HepG2 (cell line): ENCODE measurements at regions not wholly inside any gene's neighbourhood (a gene's known extent, or its start where the extent isn't known, plus 50 kb on each side); places are given as distances from the start of the nearest gene placed in this dataset.

Source experiments
- ATAC-seq: fragments of 200-7000 bp; cut with Tn5 transposase; 3 replicates; pipeline ENCODE4 v1.9.1; 2020; ENCODE audit warnings: mild to moderate bottlenecking, moderate library complexity
- BruUV-seq: library from RNA; stranded (reverse); fragments of 400-500 nt; replicated peaks from 2 replicates; lab custom pipeline; 2021; lab: Mats Ljungman, UMichigan
- CTCF ChIA-PET: fragments of 300-600 bp; formaldehyde crosslinking; extraction: SDS; loops from one replicate; lab custom pipeline; 2021; ENCODE audit warnings: low total read pairs, inconsistent platforms, low intra/inter-chr PET ratio; lab: Yijun Ruan, JAX
- POLR2A ChIA-PET: fragments of 350-600 bp; sonication (Branson Sonifier 250); formaldehyde crosslinking; loops from one replicate; lab custom pipeline; 2020; ENCODE audit warnings: antibody characterized with exemption, inconsistent platforms; lab: Yijun Ruan, JAX
- DNase-seq: peaks from one replicate; pipeline ENCODE4 v3.0.0-alpha.2; 2015; ENCODE audit warnings: low spot score
- FAIRE-seq: peaks from 3 replicates; lab custom pipeline; 2011; peaks lifted over from hg19 to GRCh38; lab: Jason Lieb, UNC
- H2AFZ ChIP-seq: one replicate; pipeline ENCODE4 v1.6.1; 2011; ENCODE audit warnings: low read length, inconsistent platforms
- H3K27ac ChIP-seq: fragments of 300-600 bp; 3 replicates; pipeline ENCODE4 v1.8.0; 2011; ENCODE audit warnings: mixed run types, mild to moderate bottlenecking, mixed read lengths, low read length, inconsistent platforms; ENCODE audit not compliant: insufficient read depth; ENCODE audit errors: extremely low read length
- H3K27me3 ChIP-seq, 2 experiments: fragments of 200-600 bp in 1 of 2; 2 replicates in 1 of 2; 3 replicates in 1 of 2; pipeline versions ENCODE4 v1.6.0 to v1.8.0; 2011; ENCODE audit warnings: low read length in 2 of 2, mild to moderate bottlenecking in 2 of 2, moderate library complexity in 2 of 2, inconsistent platforms in 1 of 2; ENCODE audit not compliant: insufficient read depth in 2 of 2, control insufficient read depth in 1 of 2
- H3K36me3 ChIP-seq, 2 experiments: fragments of 200-600 bp in 1 of 2; replicated peaks in 1 of 2; 2 replicates in 1 of 2; 3 replicates in 1 of 2; pipeline versions ENCODE4 v1.5.1 to v1.8.0; 2011; ENCODE audit warnings: low read length in 2 of 2, inconsistent platforms in 1 of 2; ENCODE audit not compliant: insufficient read depth in 2 of 2, control insufficient read depth in 1 of 2
- H3K4me1 ChIP-seq: 2 replicates; pipeline ENCODE4 v1.5.1; 2012; ENCODE audit warnings: low read length, inconsistent platforms; ENCODE audit not compliant: insufficient read depth
- H3K4me2 ChIP-seq: 2 replicates; pipeline ENCODE4 v1.6.0; 2011; ENCODE audit warnings: low read depth, low read length, inconsistent platforms
- H3K4me3 ChIP-seq, 3 experiments: fragments of 200-600 bp in 1 of 3; sonication (generic), shearing (Covaris generic) in 1 of 3; replicated peaks in 1 of 3; 2 replicates each; pipeline ENCODE4 v1.5.1; 2011 to 2016; ENCODE audit warnings: low read length in 3 of 3, inconsistent platforms in 2 of 3, low read depth in 2 of 3, mild to moderate bottlenecking in 2 of 3, control low read depth in 1 of 3, mixed read lengths in 1 of 3; ENCODE audit not compliant: insufficient read depth in 1 of 3
- H3K79me2 ChIP-seq: one replicate; pipeline ENCODE4 v1.6.1; 2011; ENCODE audit warnings: low read length, inconsistent platforms; ENCODE audit not compliant: insufficient read depth
- H3K9ac ChIP-seq: 2 replicates; pipeline ENCODE4 v1.6.0; 2011; ENCODE audit warnings: mild to moderate bottlenecking, low read depth, low read length, inconsistent platforms; ENCODE audit not compliant: insufficient read depth
- H3K9me3 ChIP-seq: 2 replicates; pipeline ENCODE4 v1.5.1; 2012; ENCODE audit warnings: mild to moderate bottlenecking, low read length
- H4K20me1 ChIP-seq: 2 replicates; pipeline ENCODE4 v1.6.0; 2011; ENCODE audit warnings: inconsistent platforms, mild to moderate bottlenecking, low read length, moderate library complexity; ENCODE audit not compliant: insufficient read depth
- CCAR2 ChIP-seq: fragments of 200-400 bp; formaldehyde crosslinking; optimal IDR thresholded peaks from 2 replicates; pipeline ENCODE3; 2018; ENCODE audit warnings: low read depth, mild to moderate bottlenecking, low read length, moderate library complexity
- HOXA5 ChIP-seq: sonication (generic); formaldehyde crosslinking; IDR thresholded peaks from 2 replicates; pipeline ENCODE4 v1.4.0; 2020; ENCODE audit warnings: missing genetic modification reagents
- HOXA7 ChIP-seq: sonication (generic); formaldehyde crosslinking; IDR thresholded peaks from 2 replicates; pipeline ENCODE4 v1.8.1; 2022; ENCODE audit warnings: mild to moderate bottlenecking, missing genetic modification reagents, moderate library complexity
- IRF2 ChIP-seq: IDR thresholded peaks from 2 replicates; pipeline ENCODE4 v1.6.1; 2018; ENCODE audit warnings: missing genetic modification reagents, missing compliant biosample characterization
- MEF2D ChIP-seq: sonication (generic); formaldehyde crosslinking; IDR thresholded peaks from 2 replicates; pipeline ENCODE4 v1.5.1; 2020; ENCODE audit warnings: mild to moderate bottlenecking, missing genetic modification reagents
- NFYC ChIP-seq: IDR thresholded peaks from 2 replicates; pipeline ENCODE4 v1.6.1; 2016; ENCODE audit warnings: missing genetic modification reagents, missing compliant biosample characterization
- PITX1 ChIP-seq: sonication (generic); formaldehyde crosslinking; IDR thresholded peaks from 2 replicates; pipeline ENCODE4 v1.5.1; 2020; ENCODE audit warnings: mild to moderate bottlenecking, missing genetic modification reagents
- SETDB1 ChIP-seq: sonication (generic); formaldehyde crosslinking; IDR thresholded peaks from 2 replicates; pipeline ENCODE4 v1.5.1; 2020; ENCODE audit warnings: missing genetic modification reagents, mild to moderate bottlenecking, borderline replicate concordance
- SNAI1 ChIP-seq: sonication (generic); formaldehyde crosslinking; IDR thresholded peaks from 2 replicates; pipeline ENCODE4 v1.5.0; 2020; ENCODE audit warnings: mild to moderate bottlenecking, missing genetic modification reagents, borderline replicate concordance
- TP53 ChIP-seq: sonication (generic); formaldehyde crosslinking; conservative IDR thresholded peaks from 2 replicates; pipeline ENCODE4 v1.4.0; 2020; ENCODE audit warnings: missing genetic modification reagents
- YY1 ChIP-seq: IDR thresholded peaks from 2 replicates; pipeline ENCODE4 v1.6.1; 2011; ENCODE audit warnings: low read length, low read depth, moderate library complexity, mild to moderate bottlenecking; ENCODE audit not compliant: insufficient read depth, insufficient replicate concordance
- ZC3H4 ChIP-seq: sonication (generic); formaldehyde crosslinking; IDR thresholded peaks from 2 replicates; pipeline ENCODE4 v1.4.0; 2020; ENCODE audit warnings: missing genetic modification reagents, borderline replicate concordance
- ZMYM2 ChIP-seq: sonication (generic); formaldehyde crosslinking; IDR thresholded peaks from 2 replicates; pipeline ENCODE4 v1.8.0; 2022; ENCODE audit warnings: mild to moderate bottlenecking, missing genetic modification reagents
- ZNF749 ChIP-seq: sonication (generic); formaldehyde crosslinking; IDR thresholded peaks from 2 replicates; pipeline ENCODE4 v1.8.0; 2022; ENCODE audit warnings: mild to moderate bottlenecking, missing genetic modification reagents, moderate library complexity, borderline replicate concordance
- ZNF878 ChIP-seq: sonication (generic); formaldehyde crosslinking; IDR thresholded peaks from 2 replicates; pipeline ENCODE4 v1.8.1; 2023; ENCODE audit warnings: mild to moderate bottlenecking, missing genetic modification reagents, moderate library complexity
- ZNF879 ChIP-seq: sonication (generic); formaldehyde crosslinking; IDR thresholded peaks from 2 replicates; pipeline ENCODE4 v1.8.1; 2023; ENCODE audit warnings: missing genetic modification reagents
- ZSCAN9 ChIP-seq: IDR thresholded peaks from 2 replicates; pipeline ENCODE4 v1.6.1; 2016; ENCODE audit warnings: borderline replicate concordance
- WGBS: methylation state at CpG from one replicate; pipeline ENCODE4 v1.1.6; 2017; ENCODE audit warnings: low lambda C conversion rate; 5-methylcytosine and 5-hydroxymethylcytosine counted together
- in situ Hi-C: cut with HindIII; loops from 2 replicates; pipeline ENCODE4 v1.10.0; 2017; ENCODE audit warnings: low pct_unique_long_range_greater_than_20kb; ENCODE audit not compliant: extremely low pct_ligation_motif_present
- intact Hi-C: fragments of 100-400 bp; cut with micrococcal nuclease; formaldehyde crosslinking; loops from one replicate; pipeline ENCODE4 v1.10.0; 2022; ENCODE audit not compliant: unreplicated experiment
- TF ChIP-seq, protein P1 (sequence below): sonication (generic); formaldehyde crosslinking; IDR thresholded peaks from 2 replicates; pipeline ENCODE4 v1.9.0; 2021; ENCODE audit warnings: missing genetic modification reagents, borderline replicate concordance
- TF ChIP-seq, protein P2 (sequence below): sonication (generic); formaldehyde crosslinking; IDR thresholded peaks from 2 replicates; pipeline ENCODE4 v1.5.0; 2020; ENCODE audit warnings: missing genetic modification reagents
- TF ChIP-seq, protein P3 (sequence below): sonication (generic); formaldehyde crosslinking; conservative IDR thresholded peaks from 2 replicates; pipeline ENCODE4 v1.8.0; 2022; ENCODE audit warnings: low read depth, missing genetic modification reagents
- TF ChIP-seq, protein P4 (sequence below): IDR thresholded peaks from 2 replicates; pipeline ENCODE4 v1.6.1; 2012; ENCODE audit warnings: inconsistent platforms

DNA sequence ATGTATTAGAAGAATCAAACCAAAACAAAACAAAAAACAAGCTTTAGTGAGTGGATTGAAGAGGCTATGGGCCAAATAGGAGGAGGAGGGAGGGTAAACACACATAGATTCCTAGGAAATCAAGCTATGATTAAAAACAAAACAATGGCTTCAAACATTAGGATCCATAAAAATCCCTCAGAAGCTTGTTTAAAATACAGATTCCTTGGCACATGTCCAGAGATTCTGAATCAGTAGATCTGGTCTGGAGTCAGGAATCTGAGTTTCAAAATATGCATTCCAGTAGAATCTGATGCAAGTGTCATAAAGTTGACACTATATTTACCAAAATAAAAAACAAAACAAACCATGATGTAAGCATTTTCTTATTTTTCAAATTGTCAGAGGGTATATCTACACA lies 692.8 kb upstream of the SGCG start (continued):
- TF ChIP-seq, protein P1, sequence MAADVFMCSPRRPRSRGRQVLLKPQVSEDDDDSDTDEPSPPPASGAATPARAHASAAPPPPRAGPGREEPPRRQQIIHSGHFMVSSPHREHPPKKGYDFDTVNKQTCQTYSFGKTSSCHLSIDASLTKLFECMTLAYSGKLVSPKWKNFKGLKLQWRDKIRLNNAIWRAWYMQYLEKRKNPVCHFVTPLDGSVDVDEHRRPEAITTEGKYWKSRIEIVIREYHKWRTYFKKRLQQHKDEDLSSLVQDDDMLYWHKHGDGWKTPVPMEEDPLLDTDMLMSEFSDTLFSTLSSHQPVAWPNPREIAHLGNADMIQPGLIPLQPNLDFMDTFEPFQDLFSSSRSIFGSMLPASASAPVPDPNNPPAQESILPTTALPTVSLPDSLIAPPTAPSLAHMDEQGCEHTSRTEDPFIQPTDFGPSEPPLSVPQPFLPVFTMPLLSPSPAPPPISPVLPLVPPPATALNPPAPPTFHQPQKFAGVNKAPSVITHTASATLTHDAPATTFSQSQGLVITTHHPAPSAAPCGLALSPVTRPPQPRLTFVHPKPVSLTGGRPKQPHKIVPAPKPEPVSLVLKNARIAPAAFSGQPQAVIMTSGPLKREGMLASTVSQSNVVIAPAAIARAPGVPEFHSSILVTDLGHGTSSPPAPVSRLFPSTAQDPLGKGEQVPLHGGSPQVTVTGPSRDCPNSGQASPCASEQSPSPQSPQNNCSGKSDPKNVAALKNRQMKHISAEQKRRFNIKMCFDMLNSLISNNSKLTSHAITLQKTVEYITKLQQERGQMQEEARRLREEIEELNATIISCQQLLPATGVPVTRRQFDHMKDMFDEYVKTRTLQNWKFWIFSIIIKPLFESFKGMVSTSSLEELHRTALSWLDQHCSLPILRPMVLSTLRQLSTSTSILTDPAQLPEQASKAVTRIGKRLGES (CRISPR knock-in tag), result no peak
- TF ChIP-seq MEF2D (CRISPR knock-in tag), result no peak
- TF ChIP-seq, protein P2, sequence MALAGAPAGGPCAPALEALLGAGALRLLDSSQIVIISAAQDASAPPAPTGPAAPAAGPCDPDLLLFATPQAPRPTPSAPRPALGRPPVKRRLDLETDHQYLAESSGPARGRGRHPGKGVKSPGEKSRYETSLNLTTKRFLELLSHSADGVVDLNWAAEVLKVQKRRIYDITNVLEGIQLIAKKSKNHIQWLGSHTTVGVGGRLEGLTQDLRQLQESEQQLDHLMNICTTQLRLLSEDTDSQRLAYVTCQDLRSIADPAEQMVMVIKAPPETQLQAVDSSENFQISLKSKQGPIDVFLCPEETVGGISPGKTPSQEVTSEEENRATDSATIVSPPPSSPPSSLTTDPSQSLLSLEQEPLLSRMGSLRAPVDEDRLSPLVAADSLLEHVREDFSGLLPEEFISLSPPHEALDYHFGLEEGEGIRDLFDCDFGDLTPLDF (CRISPR knock-in tag), result no peak
- no peak for TF ChIP-seq HOXA5 (CRISPR knock-in tag)
- TF ChIP-seq ZNF879, result no peak
- no peak for TF ChIP-seq PITX1 (CRISPR knock-in tag)
- TF ChIP-seq SETDB1, result no peak
- TF ChIP-seq ZSCAN9 (CRISPR knock-in tag), result no peak
- TF ChIP-seq, all 625 proteins: peak for 0

DNA sequence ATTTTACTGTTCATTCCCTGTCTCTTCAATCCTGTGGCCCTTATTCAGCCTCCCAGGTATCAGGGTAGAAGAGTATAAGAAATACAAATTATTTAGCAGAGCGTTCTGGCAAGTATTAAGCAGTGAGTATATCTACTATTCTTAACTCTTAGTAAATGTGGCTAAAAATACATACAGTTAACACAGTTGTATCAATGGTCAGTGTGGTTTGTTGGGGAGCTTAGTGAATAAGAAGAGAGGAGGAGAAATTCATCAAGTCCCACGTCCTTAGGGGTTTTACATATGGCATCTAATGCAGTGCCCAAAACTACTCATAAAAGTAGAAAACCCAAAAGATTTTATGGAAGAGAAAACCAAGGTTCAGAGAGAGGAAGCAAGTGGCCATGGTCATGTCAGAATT lies 691.0 kb upstream of the SGCG start:
- 2% methylated on average over 2 of the region's 2 CpGs for WGBS
- DNase-seq (no peak), FAIRE-seq (no peak), ATAC-seq (no peak)
- H3K36me3 ChIP-seq, result no peaks in the 10 kb centered on the region
- no peaks in the 10 kb centered on the region for H3K79me2 ChIP-seq
- no TSS peak for BruUV-seq
- in situ Hi-C loops, result no loop called here
- no peaks in the 10 kb centered on the region for H3K27me3 ChIP-seq
- POLR2A ChIA-PET, result no interaction called here
- no peak overlapping the region for H2AFZ ChIP-seq
- H3K9me3 ChIP-seq, result no peaks in the 10 kb centered on the region; the same call in 1 of the 2 replicates
- CTCF ChIA-PET, result no interaction called here
- intact Hi-C loops, result no loop called here
- no peak overlapping the region for H3K9ac ChIP-seq
- no peak overlapping the region for H3K4me3 ChIP-seq
- H3K27ac ChIP-seq, result no peak overlapping the region
- no peak overlapping the region for H3K4me2 ChIP-seq
- no peaks in the 10 kb centered on the region for H4K20me1 ChIP-seq
- H3K4me1 ChIP-seq, result no peaks in the 10 kb centered on the region
- TF ChIP-seq SNAI1 (CRISPR knock-in tag), result no peak
- TF ChIP-seq TP53 (CRISPR knock-in tag), result no peak
- TF ChIP-seq ZNF749 (CRISPR knock-in tag), result no peak
- no peak for TF ChIP-seq IRF2 (CRISPR knock-in tag)
- TF ChIP-seq ZNF878 (CRISPR knock-in tag), result no peak
- TF ChIP-seq CCAR2, result no peak
- TF ChIP-seq ZC3H4 (CRISPR knock-in tag), result no peak
- TF ChIP-seq, protein P3, sequence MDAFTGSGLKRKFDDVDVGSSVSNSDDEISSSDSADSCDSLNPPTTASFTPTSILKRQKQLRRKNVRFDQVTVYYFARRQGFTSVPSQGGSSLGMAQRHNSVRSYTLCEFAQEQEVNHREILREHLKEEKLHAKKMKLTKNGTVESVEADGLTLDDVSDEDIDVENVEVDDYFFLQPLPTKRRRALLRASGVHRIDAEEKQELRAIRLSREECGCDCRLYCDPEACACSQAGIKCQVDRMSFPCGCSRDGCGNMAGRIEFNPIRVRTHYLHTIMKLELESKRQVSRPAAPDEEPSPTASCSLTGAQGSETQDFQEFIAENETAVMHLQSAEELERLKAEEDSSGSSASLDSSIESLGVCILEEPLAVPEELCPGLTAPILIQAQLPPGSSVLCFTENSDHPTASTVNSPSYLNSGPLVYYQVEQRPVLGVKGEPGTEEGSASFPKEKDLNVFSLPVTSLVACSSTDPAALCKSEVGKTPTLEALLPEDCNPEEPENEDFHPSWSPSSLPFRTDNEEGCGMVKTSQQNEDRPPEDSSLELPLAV (CRISPR knock-in tag), result no peak
- TF ChIP-seq ZMYM2 (CRISPR knock-in tag), result no peak
- TF ChIP-seq HOXA7 (CRISPR knock-in tag), result no peak
- TF ChIP-seq, protein P4, sequence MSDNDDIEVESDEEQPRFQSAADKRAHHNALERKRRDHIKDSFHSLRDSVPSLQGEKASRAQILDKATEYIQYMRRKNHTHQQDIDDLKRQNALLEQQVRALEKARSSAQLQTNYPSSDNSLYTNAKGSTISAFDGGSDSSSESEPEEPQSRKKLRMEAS, result no peak
- TF ChIP-seq NFYC (CRISPR knock-in tag), result no peak
- no peak for TF ChIP-seq YY1
